ENCODE measurements at regions not wholly inside any gene's neighbourhood (a gene's known extent, or its start where the extent isn't known, plus 50 kb on each side); places are given as distances from the start of the nearest gene placed in this dataset.

GRCh38 chr13:91162589-91162988 is 184.9 kb upstream of the MIR17HG start (continued):
- TF ChIP-seq ZNF462 (CRISPR knock-in tag; IDR thresholded peaks at IDR 0.05) (no peak), EZH2 (IDR thresholded peaks at IDR 0.05; ENCODE audit: low read depth, unreplicated experiment) (no peak), EZH2phosphoT487 (IDR thresholded peaks at IDR 0.05; ENCODE audit: unreplicated experiment) (no peak), NANOG (IDR thresholded peaks at IDR 0.05; ENCODE audit: borderline replicate concordance) (no peak)

GRCh38 chr13:91165758-91166157 is 181.7 kb upstream of the MIR17HG start:
- H3K36me3 Mint-ChIP-seq (ENCODE audit: low read depth) = no peaks in the 10 kb centered on the region
- no peak overlapping the region for H3K4me3 Mint-ChIP-seq
- Histone ChIP-seq H2AFZ (no peak overlapping the region), H3K4me2 (no peak overlapping the region), H3K79me2 (replicated peaks; ENCODE audit: insufficient read depth) (no peaks in the 10 kb centered on the region), H3K36me3 (ENCODE audit: insufficient read depth) (no peaks in the 10 kb centered on the region), H3K27me3 (ENCODE audit: insufficient read depth) (no peaks in the 10 kb centered on the region), H3K9me2 (ENCODE audit: insufficient read depth) (0 out of 2 replicates have a peak, but pooled peaks cover 3% of the 10 kb centered on the region), H3K4me3 (no peak overlapping the region), H3K4me1 (ENCODE audit: insufficient read depth) (0 out of 2 replicates have a peak, but pooled peaks cover 4% of the 10 kb centered on the region), H3F3A (replicated peaks; ENCODE audit: low read depth) (no peaks in the 10 kb centered on the region), H4K20me1 (replicated peaks; ENCODE audit: insufficient read depth) (no peaks in the 10 kb centered on the region), H3K27ac (ENCODE audit: low read depth) (no peak overlapping the region)
- peaks cover 14% of the 10 kb centered on the region for H3K4me1 Mint-ChIP-seq
- H3K9me3 Mint-ChIP-seq = no peaks in the 10 kb centered on the region
- ATAC-seq (no peak), DNase-seq (ENCODE audit: low spot score) (no peak)
- H3K27me3 Mint-ChIP-seq (ENCODE audit: insufficient read depth, low read depth, poor library complexity) = no peaks in the 10 kb centered on the region
- H3K27ac Mint-ChIP-seq = no peak overlapping the region
- TF ChIP-seq STAT1 (IDR thresholded peaks at IDR 0.05; ENCODE audit: unreplicated experiment) (no peak), ETS1 (IDR thresholded peaks at IDR 0.05) (no peak), ZNF462 (CRISPR knock-in tag; IDR thresholded peaks at IDR 0.05) (no peak), NANOG (IDR thresholded peaks at IDR 0.05; ENCODE audit: borderline replicate concordance) (no peak), ZNF114 (CRISPR knock-in tag; IDR thresholded peaks at IDR 0.05) (no peak)

Measured in GM23338 (cell line).